ENCODE measurements at regions not wholly inside any gene's neighbourhood (a gene's known extent, or its start where the extent isn't known, plus 50 kb on each side); places are given as distances from the start of the nearest gene placed in this dataset.
"Not testable (repeated sequence)": the region's sequence is repeated elsewhere in the genome, so short reads cannot be mapped to it uniquely, and the experiment has no call there.

DNA sequence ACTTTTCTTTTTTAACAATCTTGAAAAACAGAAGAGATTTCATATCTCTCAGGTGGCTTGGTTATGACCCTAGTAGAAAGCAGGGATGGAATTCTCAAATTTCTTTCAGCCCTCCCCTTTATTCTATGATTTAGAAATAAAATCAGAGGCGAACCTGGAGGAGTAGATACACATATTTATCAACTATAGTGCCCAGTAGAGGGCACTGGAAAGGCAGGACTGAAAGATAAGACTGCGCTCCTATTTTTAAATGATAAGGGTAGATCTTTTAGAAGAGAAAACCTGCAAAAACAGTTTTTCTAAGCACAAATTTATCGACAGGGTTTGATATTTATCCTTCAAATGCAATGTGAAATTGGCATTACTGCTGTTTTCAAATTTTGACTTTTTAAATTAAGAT lies 1296.6 kb downstream of the EPHA7 start:
- no CpG with 5 or more reads among the region's 3 CpGs for WGBS (ENCODE audit: insufficient coverage, low lambda C conversion rate)
- no peak for DNase-seq

DNA sequence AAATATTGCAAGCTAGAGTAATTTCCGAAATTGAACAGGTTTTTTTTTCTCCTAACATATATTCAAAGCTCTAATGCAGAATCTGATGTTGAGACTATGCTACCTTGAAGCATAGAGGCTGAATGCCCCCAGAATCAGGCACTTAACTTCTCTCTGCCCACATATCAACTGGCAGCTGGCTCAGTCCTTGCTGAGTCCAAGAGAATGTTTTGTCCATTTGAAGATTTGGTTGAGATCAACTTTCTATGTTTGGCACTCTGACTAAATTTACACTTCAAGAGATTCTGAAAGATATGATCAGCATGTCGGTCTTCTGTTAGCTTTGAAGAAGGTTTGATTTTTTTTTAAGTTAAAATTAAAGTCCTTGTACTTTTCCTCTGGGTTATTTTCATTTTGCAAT lies 1298.1 kb downstream of the EPHA7 start:
- H3K4me3 ChIP-seq (ENCODE audit: low read length): no peak overlapping the region
- no peaks in the 10 kb centered on the region for H3K36me3 ChIP-seq (ENCODE audit: control insufficient read depth, insufficient read depth, low read length)
- no peaks in the 10 kb centered on the region for H3K4me1 ChIP-seq (ENCODE audit: control insufficient read depth, insufficient read depth, low read length)
- H3K27me3 ChIP-seq (ENCODE audit: control insufficient read depth, insufficient read depth, low read length): no peaks in the 10 kb centered on the region
- DNase-seq: no peak
- H3K27ac ChIP-seq (ENCODE audit: low read length): no peak overlapping the region
- no CpG with 5 or more reads among the region's 2 CpGs for WGBS (ENCODE audit: insufficient coverage, low lambda C conversion rate)
- H3K9me3 ChIP-seq (ENCODE audit: control insufficient read depth, low read depth, low read length): no peaks in the 10 kb centered on the region

More for the DNA sequence above, 1296.6 kb downstream of the EPHA7 start:
- Histone ChIP-seq H3K4me1 (ENCODE audit: control insufficient read depth, insufficient read depth, low read length) (peaks cover 3% of the 10 kb centered on the region), H3K4me3 (ENCODE audit: low read length) (no peak overlapping the region), H3K9me3 (ENCODE audit: control insufficient read depth, low read depth, low read length) (no peaks in the 10 kb centered on the region), H3K27ac (ENCODE audit: low read length) (no peak overlapping the region), H3K27me3 (ENCODE audit: control insufficient read depth, insufficient read depth, low read length) (no peaks in the 10 kb centered on the region), H3K36me3 (ENCODE audit: control insufficient read depth, insufficient read depth, low read length) (no peaks in the 10 kb centered on the region)

DNA sequence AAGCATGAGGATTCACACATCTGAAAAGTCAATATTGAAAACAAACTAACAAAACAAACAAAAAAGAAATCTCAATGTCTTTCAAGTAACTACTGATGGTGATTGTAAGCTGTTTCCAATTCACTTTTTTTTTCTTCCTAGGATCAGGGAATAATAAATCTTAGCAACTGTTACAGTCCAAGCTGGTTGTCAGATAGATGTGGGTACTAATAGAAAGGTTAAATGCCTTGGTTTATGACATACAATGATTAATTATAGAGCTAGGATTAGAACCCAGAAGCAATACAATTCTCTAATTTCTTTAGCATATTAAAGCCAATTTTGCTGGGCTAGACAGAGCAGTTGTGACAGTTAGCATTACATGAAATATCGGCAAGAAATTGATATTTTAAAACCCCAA lies 1301.6 kb downstream of the EPHA7 start:
- Histone ChIP-seq H3K36me3 (ENCODE audit: control insufficient read depth, insufficient read depth, low read length) (no peaks in the 10 kb centered on the region), H3K9me3 (ENCODE audit: control insufficient read depth, low read depth, low read length) (no peaks in the 10 kb centered on the region), H3K27ac (ENCODE audit: low read length) (no peak overlapping the region), H3K4me1 (ENCODE audit: control insufficient read depth, insufficient read depth, low read length) (no peaks in the 10 kb centered on the region), H3K4me3 (ENCODE audit: low read length) (no peak overlapping the region), H3K27me3 (ENCODE audit: control insufficient read depth, insufficient read depth, low read length) (no peaks in the 10 kb centered on the region)
- 100% methylated on average over 1 of the region's 1 CpG for WGBS (ENCODE audit: insufficient coverage, low lambda C conversion rate)
- no peak for DNase-seq

DNA sequence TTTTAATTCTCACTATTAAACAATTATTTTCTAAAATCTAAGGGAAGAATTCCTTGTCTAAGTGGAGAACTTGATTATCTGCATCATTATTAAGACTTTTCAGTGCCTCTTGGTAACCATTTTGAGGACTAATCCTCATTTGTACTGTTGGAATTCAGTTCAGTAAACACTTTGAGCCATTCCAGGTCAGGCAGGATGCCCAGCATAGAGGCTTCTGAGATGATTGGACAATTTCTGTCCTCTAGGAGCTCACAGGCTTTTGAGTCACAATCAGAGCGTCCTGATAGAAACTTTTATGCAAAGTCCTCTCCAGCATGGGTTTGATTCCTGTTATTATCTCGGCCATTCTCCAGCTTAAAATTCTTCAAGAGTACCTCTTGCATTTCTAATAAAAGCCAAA lies 1304.6 kb downstream of the EPHA7 start:
- no peak for DNase-seq

DNA sequence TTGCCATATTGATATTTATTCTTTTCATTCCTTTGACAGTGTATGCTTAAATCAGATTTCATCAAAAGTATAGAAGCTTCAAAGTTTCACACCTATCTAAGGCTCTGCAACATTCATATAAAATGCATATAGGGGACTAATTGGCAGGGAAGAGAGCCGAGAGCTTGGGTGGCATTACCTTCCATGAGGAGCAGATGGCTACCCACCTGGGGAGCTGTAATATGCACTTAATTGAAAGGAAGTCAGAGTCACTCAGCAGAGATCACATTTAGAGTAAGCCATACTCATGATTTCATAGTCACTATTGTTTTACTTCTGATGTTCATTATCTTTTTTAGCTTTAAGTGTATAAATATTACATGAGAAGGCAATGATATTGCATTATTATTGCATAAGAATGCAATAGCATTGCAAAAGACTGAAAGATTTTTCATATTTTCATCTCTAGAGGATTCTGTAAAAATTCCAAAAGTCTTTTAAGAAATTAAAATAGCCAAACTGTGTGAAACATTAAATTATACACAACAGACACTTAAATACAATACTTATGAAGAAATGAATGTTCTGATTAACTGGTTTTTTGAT lies 1305.2 kb downstream of the EPHA7 start:
- peaks cover 3% of the 10 kb centered on the region for H3K9me3 ChIP-seq (ENCODE audit: control insufficient read depth, low read depth, low read length)
- no peaks in the 10 kb centered on the region for H3K36me3 ChIP-seq (ENCODE audit: control insufficient read depth, insufficient read depth, low read length)
- no CpG with 5 or more reads among the region's 1 CpG for WGBS (ENCODE audit: insufficient coverage, low lambda C conversion rate)
- no peaks in the 10 kb centered on the region for H3K4me1 ChIP-seq (ENCODE audit: control insufficient read depth, insufficient read depth, low read length)
- DNase-seq: no peak
- H3K4me3 ChIP-seq (ENCODE audit: low read length): no peak overlapping the region
- no peak overlapping the region for H3K27ac ChIP-seq (ENCODE audit: low read length)
- no peaks in the 10 kb centered on the region for H3K27me3 ChIP-seq (ENCODE audit: control insufficient read depth, insufficient read depth, low read length)

More for the DNA sequence above, 1304.6 kb downstream of the EPHA7 start:
- Histone ChIP-seq H3K27ac (ENCODE audit: low read length) (no peak overlapping the region), H3K27me3 (ENCODE audit: control insufficient read depth, insufficient read depth, low read length) (no peaks in the 10 kb centered on the region), H3K4me1 (ENCODE audit: control insufficient read depth, insufficient read depth, low read length) (no peaks in the 10 kb centered on the region), H3K36me3 (ENCODE audit: control insufficient read depth, insufficient read depth, low read length) (no peaks in the 10 kb centered on the region), H3K4me3 (ENCODE audit: low read length) (no peak overlapping the region), H3K9me3 (ENCODE audit: control insufficient read depth, low read depth, low read length) (no peaks in the 10 kb centered on the region)
- WGBS (ENCODE audit: insufficient coverage, low lambda C conversion rate): 86% methylated on average over 1 of the region's 2 CpGs

DNA sequence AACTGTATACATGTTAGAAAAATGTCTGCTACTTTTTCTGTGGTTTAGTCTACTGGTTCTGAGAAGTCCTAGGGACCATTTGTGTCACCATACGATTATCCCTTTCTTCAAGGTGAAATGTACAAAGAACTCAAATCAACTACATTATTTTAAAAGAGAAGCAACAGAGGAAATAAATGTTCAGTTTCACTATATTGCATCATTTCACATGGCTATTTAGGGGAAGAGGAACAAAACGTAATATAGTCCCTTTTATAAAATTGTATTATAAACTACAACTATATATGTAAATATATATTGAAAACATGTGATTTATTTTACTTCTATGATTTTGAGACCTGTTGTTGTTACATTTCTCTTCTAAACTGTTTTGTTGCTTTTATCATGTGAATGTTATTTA lies 1308.0 kb downstream of the EPHA7 start:
- 100% methylated on average over 1 of the region's 2 CpGs for WGBS (ENCODE audit: insufficient coverage, low lambda C conversion rate)
- no peak for DNase-seq
- Histone ChIP-seq H3K27ac (ENCODE audit: low read length) (no peak overlapping the region), H3K27me3 (ENCODE audit: control insufficient read depth, insufficient read depth, low read length) (no peaks in the 10 kb centered on the region), H3K9me3 (ENCODE audit: control insufficient read depth, low read depth, low read length) (peaks cover 4% of the 10 kb centered on the region), H3K4me3 (ENCODE audit: low read length) (no peak overlapping the region), H3K4me1 (ENCODE audit: control insufficient read depth, insufficient read depth, low read length) (no peaks in the 10 kb centered on the region), H3K36me3 (ENCODE audit: control insufficient read depth, insufficient read depth, low read length) (no peaks in the 10 kb centered on the region)

DNA sequence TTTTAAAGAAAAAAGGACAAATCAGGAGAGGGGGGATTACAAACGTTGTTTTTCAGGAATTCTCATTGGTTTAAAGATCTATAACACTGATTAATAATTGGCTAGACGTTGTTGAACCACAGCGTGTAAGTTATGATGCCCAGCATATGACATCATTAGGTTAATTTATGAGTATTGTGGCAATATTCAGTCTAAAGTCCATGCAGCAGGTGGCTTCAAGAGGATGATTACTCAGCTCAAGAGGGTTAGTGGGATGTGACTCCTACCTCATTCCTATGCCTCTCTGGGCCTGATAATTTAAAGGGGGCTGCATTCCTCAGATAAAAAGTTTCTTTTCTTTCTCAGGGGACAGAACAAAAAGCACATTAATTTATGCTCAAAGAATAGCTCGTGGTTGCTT lies 1309.0 kb downstream of the EPHA7 start:
- Histone ChIP-seq H3K4me1 (ENCODE audit: control insufficient read depth, insufficient read depth, low read length) (no peaks in the 10 kb centered on the region), H3K36me3 (ENCODE audit: control insufficient read depth, insufficient read depth, low read length) (no peaks in the 10 kb centered on the region), H3K4me3 (ENCODE audit: low read length) (no peak overlapping the region), H3K27ac (ENCODE audit: low read length) (no peak overlapping the region), H3K27me3 (ENCODE audit: control insufficient read depth, insufficient read depth, low read length) (no peaks in the 10 kb centered on the region), H3K9me3 (ENCODE audit: control insufficient read depth, low read depth, low read length) (peaks cover 4% of the 10 kb centered on the region)
- DNase-seq: peak; percentile 30 to 36
- WGBS (ENCODE audit: insufficient coverage, low lambda C conversion rate): 50% methylated on average over 1 of the region's 4 CpGs

DNA sequence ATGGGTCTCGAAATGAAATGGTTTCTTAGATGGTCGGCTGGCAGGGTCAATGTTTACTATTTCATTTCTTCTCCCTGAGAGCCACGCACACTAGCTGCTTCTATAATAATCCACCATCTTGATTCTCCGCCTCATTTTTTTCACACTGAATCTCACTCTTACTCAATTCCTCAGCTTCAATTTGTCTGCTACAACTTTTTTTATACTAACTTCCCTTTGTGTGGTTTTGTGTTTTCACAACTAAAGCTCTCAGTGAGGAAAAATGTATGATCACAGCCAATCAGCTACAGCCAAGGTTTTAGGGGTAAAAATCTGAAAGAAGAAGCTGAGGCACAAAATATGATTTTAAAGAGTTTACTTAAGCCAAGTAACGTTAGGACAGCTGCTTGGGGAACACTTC lies 1309.4 kb downstream of the EPHA7 start:
- DNase-seq: no peak
- Histone ChIP-seq H3K4me1 (ENCODE audit: control insufficient read depth, insufficient read depth, low read length) (no peaks in the 10 kb centered on the region), H3K36me3 (ENCODE audit: control insufficient read depth, insufficient read depth, low read length) (no peaks in the 10 kb centered on the region), H3K9me3 (ENCODE audit: control insufficient read depth, low read depth, low read length) (peaks cover 4% of the 10 kb centered on the region), H3K27me3 (ENCODE audit: control insufficient read depth, insufficient read depth, low read length) (no peaks in the 10 kb centered on the region), H3K27ac (ENCODE audit: low read length) (no peak overlapping the region), H3K4me3 (ENCODE audit: low read length) (no peak overlapping the region)
- WGBS (ENCODE audit: insufficient coverage, low lambda C conversion rate): 89% methylated on average over 4 of the region's 5 CpGs

DNA sequence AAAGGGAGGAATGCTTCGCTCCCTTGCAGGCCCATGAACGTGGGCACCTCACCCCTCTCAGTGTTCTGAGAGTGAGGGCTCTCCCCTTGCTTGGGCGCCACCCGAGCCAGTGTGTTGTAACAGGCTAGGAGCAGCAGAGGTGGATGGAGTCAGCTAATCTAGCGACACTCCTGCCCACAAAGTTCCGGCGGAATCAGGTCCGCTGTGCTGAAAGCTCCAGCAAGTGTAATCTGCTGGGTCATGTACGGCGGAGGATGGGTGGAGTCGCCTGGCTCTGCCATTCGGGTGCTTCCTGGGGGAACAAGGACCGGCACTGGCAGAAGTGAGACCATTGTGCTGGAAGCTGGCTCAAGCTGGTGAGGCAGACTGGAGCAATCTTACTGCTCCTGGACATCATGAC lies 1310.1 kb downstream of the EPHA7 start:
- no peaks in the 10 kb centered on the region for H3K4me1 ChIP-seq (ENCODE audit: control insufficient read depth, insufficient read depth, low read length)
- DNase-seq: no peak
- no CpG with 5 or more reads among the region's 13 CpGs for WGBS (ENCODE audit: insufficient coverage, low lambda C conversion rate)
- no peak overlapping the region for H3K4me3 ChIP-seq (ENCODE audit: low read length)
- no peaks in the 10 kb centered on the region for H3K27me3 ChIP-seq (ENCODE audit: control insufficient read depth, insufficient read depth, low read length)
- no peak overlapping the region for H3K27ac ChIP-seq (ENCODE audit: low read length)
- no peaks in the 10 kb centered on the region for H3K36me3 ChIP-seq (ENCODE audit: control insufficient read depth, insufficient read depth, low read length)
- peaks cover 4% of the 10 kb centered on the region for H3K9me3 ChIP-seq (ENCODE audit: control insufficient read depth, low read depth, low read length)

DNA sequence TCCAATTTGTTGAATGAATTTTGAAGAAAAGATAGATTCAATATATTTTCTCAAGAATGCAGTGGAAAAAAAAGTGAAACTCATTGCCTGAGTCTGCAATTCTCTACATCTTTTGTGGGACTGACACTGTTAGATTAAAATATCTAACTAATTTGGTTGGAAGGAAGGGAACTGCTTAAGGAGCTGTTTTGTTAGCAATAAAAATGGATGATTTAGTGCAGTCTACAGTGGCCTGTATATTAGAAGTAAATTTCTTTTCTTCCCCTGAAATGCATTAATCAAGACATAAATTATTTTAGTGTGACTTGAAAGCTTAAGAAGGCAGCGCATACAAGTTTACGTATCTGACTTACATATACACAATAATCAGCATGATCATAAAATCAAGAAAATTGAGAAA lies 1332.6 kb downstream of the EPHA7 start:
- no peaks in the 10 kb centered on the region for H3K9me3 ChIP-seq (ENCODE audit: control insufficient read depth, low read depth, low read length)
- H3K27ac ChIP-seq (ENCODE audit: low read length): no peak overlapping the region
- DNase-seq: no peak
- H3K4me1 ChIP-seq (ENCODE audit: control insufficient read depth, insufficient read depth, low read length): no peaks in the 10 kb centered on the region
- no peaks in the 10 kb centered on the region for H3K36me3 ChIP-seq (ENCODE audit: control insufficient read depth, insufficient read depth, low read length)
- no peak overlapping the region for H3K4me3 ChIP-seq (ENCODE audit: low read length)
- WGBS (ENCODE audit: insufficient coverage, low lambda C conversion rate): 100% methylated on average over 2 of the region's 2 CpGs
- no peaks in the 10 kb centered on the region for H3K27me3 ChIP-seq (ENCODE audit: control insufficient read depth, insufficient read depth, low read length)

DNA sequence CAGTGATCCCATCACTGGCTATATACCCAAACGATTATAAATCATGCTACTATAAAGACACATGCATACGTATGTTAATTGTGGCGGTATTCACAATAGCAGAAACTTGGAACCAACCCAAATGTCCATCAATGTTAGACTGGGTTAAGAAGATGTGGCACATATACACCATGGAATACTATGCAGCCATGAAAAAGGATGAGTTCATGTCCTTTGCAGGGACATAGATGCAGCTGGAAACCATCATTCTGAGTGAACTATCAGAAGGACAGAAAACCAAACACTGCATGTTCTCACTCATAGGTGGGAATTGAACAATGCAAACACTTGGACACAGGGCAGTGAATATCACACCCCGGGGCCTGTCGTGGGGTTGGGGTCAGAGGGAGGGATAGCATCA lies 1335.4 kb downstream of the EPHA7 start:
- WGBS (ENCODE audit: insufficient coverage, low lambda C conversion rate): no CpG with 5 or more reads among the region's 5 CpGs
- not testable (repeated sequence) for H3K27ac ChIP-seq (ENCODE audit: low read length); H3K4me3 ChIP-seq (ENCODE audit: low read length); DNase-seq; H3K27me3 ChIP-seq (ENCODE audit: control insufficient read depth, insufficient read depth, low read length); H3K36me3 ChIP-seq (ENCODE audit: control insufficient read depth, insufficient read depth, low read length); H3K4me1 ChIP-seq (ENCODE audit: control insufficient read depth, insufficient read depth, low read length); H3K9me3 ChIP-seq (ENCODE audit: control insufficient read depth, low read depth, low read length)

All from large intestine (tissue), 3 donors.